Testis (tissue), 2 donors: ENCODE measurements at regions not wholly inside any gene's neighbourhood (a gene's known extent, or its start where the extent isn't known, plus 50 kb on each side); places are given as distances from the start of the nearest gene placed in this dataset.

Experiments used
- DNase-seq: peaks from one replicate; pipeline ENCODE4 v3.0.0-alpha.2; 2019
- H3K27ac ChIP-seq, 2 donors: fragments of 200-600 bp; sonication (generic); one replicate each; pipeline ENCODE4 v1.5.1; 2019
- H3K27me3 ChIP-seq: fragments of 200-600 bp; sonication (generic); one replicate; pipeline ENCODE4 v1.5.1; 2019
- H3K36me3 ChIP-seq: fragments of 200-600 bp; sonication (generic); one replicate; pipeline ENCODE4 v1.5.1; 2017; ENCODE audit warnings: low read depth; ENCODE audit errors: missing control alignments
- H3K4me1 ChIP-seq: fragments of 200-600 bp; sonication (generic); one replicate; pipeline ENCODE4 v1.5.1; 2019
- H3K4me3 ChIP-seq, 2 donors: fragments of 200-600 bp; sonication (generic); one replicate each; pipeline ENCODE4 v1.5.1; 2017 to 2019
- H3K9me3 ChIP-seq: fragments of 200-600 bp; sonication (generic); one replicate; pipeline ENCODE4 v1.5.1; 2017
- POLR2A ChIP-seq: fragments of 450-650 bp; IDR thresholded peaks from one replicate; pipeline ENCODE4 v1.6.1; 2017; ENCODE audit warnings: antibody characterized with exemption, mild to moderate bottlenecking, moderate library complexity
- WGBS, 2 donors: methylation state at CpG; one replicate each; pipeline ENCODE4 v1.1.5; 2018; 5-methylcytosine and 5-hydroxymethylcytosine counted together
- intact Hi-C: fragments of 100-400 bp; cut with DNase I; formaldehyde crosslinking; loops from one replicate; pipeline ENCODE4 v1.15.1; 2023; ENCODE audit warnings: low total_unique reads
- TF ChIP-seq, protein P1 (sequence below), 3 experiments: fragments of 450-650 bp in 2 of 3; fragments of 200-600 bp in 1 of 3; sonication (generic) in 1 of 3; IDR thresholded peaks; one replicate each; pipeline ENCODE4 v1.5.1; 2016 to 2019; ENCODE audit warnings: antibody characterized with exemption in 3 of 3, mild to moderate bottlenecking in 2 of 3, moderate library complexity in 1 of 3

DNA sequence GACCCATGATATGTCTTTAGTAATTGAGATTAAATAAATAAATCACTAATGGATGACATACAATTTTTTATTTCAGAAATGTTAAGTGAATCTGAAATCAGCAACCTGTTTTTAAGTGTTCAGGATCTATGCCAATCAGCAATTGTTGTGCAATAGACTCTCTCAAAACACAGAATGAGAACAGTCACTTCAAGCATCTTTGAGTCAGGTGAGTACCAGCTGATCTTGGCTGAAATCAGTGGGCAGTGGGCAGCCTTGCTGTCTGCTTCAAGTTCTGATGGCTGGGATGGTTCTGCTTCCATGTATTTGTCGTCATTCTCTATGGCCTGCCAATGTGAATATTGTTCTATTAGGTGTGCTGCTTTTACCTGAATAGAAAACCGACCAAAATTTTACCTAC, 82.3 kb upstream of the NRG3 start:
- 67 to 85% methylated on average over 2 of the region's 2 CpGs for WGBS, 2 donors
- Histone ChIP-seq H3K27ac (no peak overlapping the region), H3K4me1 (no peaks in the 10 kb centered on the region), H3K9me3 (no peaks in the 10 kb centered on the region), H3K4me3 (no peak overlapping the region), H3K27me3 (no peaks in the 10 kb centered on the region), H3K36me3 (no peaks in the 10 kb centered on the region)
- intact Hi-C loops: no loop called here
- DNase-seq: no peak
- TF ChIP-seq, protein P1, sequence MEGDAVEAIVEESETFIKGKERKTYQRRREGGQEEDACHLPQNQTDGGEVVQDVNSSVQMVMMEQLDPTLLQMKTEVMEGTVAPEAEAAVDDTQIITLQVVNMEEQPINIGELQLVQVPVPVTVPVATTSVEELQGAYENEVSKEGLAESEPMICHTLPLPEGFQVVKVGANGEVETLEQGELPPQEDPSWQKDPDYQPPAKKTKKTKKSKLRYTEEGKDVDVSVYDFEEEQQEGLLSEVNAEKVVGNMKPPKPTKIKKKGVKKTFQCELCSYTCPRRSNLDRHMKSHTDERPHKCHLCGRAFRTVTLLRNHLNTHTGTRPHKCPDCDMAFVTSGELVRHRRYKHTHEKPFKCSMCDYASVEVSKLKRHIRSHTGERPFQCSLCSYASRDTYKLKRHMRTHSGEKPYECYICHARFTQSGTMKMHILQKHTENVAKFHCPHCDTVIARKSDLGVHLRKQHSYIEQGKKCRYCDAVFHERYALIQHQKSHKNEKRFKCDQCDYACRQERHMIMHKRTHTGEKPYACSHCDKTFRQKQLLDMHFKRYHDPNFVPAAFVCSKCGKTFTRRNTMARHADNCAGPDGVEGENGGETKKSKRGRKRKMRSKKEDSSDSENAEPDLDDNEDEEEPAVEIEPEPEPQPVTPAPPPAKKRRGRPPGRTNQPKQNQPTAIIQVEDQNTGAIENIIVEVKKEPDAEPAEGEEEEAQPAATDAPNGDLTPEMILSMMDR (IDR thresholded peaks at IDR 0.05): no peak
- no peak for TF ChIP-seq POLR2A

DNA sequence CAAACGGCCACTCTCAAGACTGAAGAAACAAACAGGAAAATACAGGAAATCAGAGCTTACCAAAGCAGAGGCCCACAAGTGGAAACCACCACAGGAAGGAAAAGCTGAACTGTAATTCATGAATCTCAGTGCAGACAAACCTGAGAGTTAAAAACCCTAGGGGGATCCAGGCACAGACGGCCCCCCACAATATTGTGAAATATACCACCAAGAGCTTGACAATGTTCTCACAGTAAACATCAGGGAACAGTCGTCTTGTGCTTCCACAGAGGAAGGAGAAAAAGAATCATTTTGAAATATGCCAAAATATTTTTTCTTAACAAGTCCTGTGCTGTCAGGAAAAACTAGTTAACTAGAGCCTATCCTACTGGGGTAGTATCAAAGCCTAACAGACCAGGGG, 68.2 kb upstream of the NRG3 start:
- Histone ChIP-seq H3K27me3 (no peaks in the 10 kb centered on the region), H3K4me1 (no peaks in the 10 kb centered on the region), H3K9me3 (no peaks in the 10 kb centered on the region), H3K4me3 (no peak overlapping the region), H3K36me3 (no peaks in the 10 kb centered on the region), H3K27ac (no peak overlapping the region)
- TF ChIP-seq, protein P1 (IDR thresholded peaks at IDR 0.05): no peak
- TF ChIP-seq POLR2A: no peak
- intact Hi-C loops: no loop called here
- DNase-seq: no peak
- WGBS, 2 donors: 62 to 69% methylated on average over 3 of the region's 3 CpGs

DNA sequence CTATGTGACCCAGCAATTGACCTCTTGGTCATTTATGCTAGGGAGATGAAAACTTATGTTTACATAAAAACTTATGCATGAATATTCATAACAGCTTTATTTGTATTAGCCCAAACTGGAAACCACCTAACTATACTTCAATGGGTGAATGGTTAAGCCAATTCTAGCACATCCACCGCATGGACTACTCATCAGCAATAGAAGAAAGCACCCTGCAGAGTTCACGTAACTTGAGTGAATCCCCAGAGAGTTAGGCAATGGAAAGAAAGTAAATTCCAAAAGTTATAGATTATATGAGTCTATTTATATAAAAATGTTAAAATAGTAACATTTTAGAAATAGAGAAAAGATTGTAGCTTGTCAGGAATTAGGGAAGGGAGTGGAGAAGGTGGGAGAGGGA, 60.2 kb upstream of the NRG3 start:
- Histone ChIP-seq H3K27ac (no peak overlapping the region), H3K4me3 (no peak overlapping the region), H3K4me1 (no peaks in the 10 kb centered on the region), H3K36me3 (no peaks in the 10 kb centered on the region), H3K9me3 (no peaks in the 10 kb centered on the region), H3K27me3 (no peaks in the 10 kb centered on the region)
- no peak for DNase-seq
- intact Hi-C loops: no loop called here
- TF ChIP-seq, protein P1 (IDR thresholded peaks at IDR 0.05): no peak
- no peak for TF ChIP-seq POLR2A
- 84 to 86% methylated on average over 2 of the region's 2 CpGs for WGBS, 2 donors

DNA sequence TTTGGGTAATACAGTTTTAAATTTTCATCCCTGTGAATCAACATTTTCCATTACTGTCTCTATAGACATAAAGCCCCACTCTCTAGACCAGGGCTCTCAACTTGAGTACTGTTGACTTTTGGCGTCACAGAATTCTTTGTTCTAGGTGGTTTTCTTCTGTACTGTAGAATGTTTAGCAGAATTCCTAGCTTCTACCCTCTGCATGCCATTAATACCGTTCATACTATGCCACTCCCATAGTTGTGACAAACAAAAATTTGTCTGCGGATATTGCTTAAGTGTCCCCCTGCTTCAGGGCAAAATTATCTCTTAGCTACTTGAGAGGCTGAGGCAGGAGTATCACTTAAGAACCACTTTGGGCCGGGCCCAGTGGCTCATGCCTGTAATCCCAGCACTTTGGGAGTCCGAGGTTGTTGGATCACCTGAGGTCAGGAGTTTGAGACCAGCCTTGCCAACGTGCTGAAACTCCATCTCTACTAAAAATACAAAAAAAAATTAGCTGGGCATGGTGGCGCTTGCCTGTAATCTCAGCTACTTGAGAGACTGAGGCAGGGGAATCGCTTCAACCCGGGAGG, 57.3 kb upstream of the NRG3 start:
- Histone ChIP-seq H3K27ac (no peak overlapping the region), H3K36me3 (no peaks in the 10 kb centered on the region), H3K9me3 (no peaks in the 10 kb centered on the region), H3K4me3 (no peak overlapping the region), H3K27me3 (no peaks in the 10 kb centered on the region), H3K4me1 (no peaks in the 10 kb centered on the region)
- WGBS, 2 donors: 87 to 90% methylated on average over 9 of the region's 9 CpGs
- intact Hi-C loops: no loop called here
- no peak for DNase-seq
- no peak for TF ChIP-seq POLR2A
- TF ChIP-seq, protein P1 (IDR thresholded peaks at IDR 0.05): no peak

DNA sequence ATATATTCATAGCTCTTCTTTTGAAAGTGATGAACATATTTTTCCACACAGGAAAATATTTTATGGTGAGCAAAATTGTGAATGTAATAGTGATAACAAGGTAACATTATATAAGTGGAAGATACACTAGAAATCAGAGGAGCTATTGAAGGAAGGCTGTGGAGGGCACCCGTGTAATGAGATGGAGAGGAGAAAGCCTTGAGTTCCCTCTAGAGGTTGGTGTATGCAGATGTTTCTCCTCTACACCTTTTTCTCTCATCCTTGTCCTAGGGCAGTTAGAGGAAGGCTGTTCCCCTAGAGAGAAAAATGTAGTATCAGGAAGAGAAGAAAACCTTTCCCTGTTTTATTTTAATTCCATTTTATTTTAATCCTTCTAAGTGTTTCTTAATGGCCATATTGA, 54.6 kb upstream of the NRG3 start:
- H3K27ac ChIP-seq: no peak overlapping the region
- H3K4me1 ChIP-seq: no peaks in the 10 kb centered on the region
- intact Hi-C loops: no loop called here
- no peak for DNase-seq
- no peaks in the 10 kb centered on the region for H3K9me3 ChIP-seq
- H3K36me3 ChIP-seq: no peaks in the 10 kb centered on the region
- H3K4me3 ChIP-seq: no peak overlapping the region
- no peaks in the 10 kb centered on the region for H3K27me3 ChIP-seq
- TF ChIP-seq, protein P1 (IDR thresholded peaks at IDR 0.05): no peak
- no peak for TF ChIP-seq POLR2A
- 32 to 37% methylated on average over 1 of the region's 1 CpG for WGBS, 2 donors
